ENCODE measurements at regions not wholly inside any gene's neighbourhood (a gene's known extent, or its start where the extent isn't known, plus 50 kb on each side); places are given as distances from the start of the nearest gene placed in this dataset.
"Not testable (repeated sequence)": the region's sequence is repeated elsewhere in the genome, so short reads cannot be mapped to it uniquely, and the experiment has no call there.

- DNase-seq = no peak
Measured at GRCh38 chr2:129554373-129554772, 425.1 kb upstream of the RAB6C start.

- no peak for DNase-seq
Measured at GRCh38 chr2:129559101-129559500, 420.4 kb upstream of the RAB6C start.

GRCh38 chr2:129565551-129566109 lies 413.8 kb upstream of the RAB6C start:
- DNase-seq = no peak

GRCh38 chr2:129570812-129571211 lies 408.7 kb upstream of the RAB6C start:
- not testable (repeated sequence) for DNase-seq

- DNase-seq = no peak
Measured at GRCh38 chr2:129575431-129575830, 404.0 kb upstream of the RAB6C start.

- no peak for DNase-seq
Measured at GRCh38 chr2:129575880-129576279, 403.6 kb upstream of the RAB6C start.

- no peak for DNase-seq
Measured at GRCh38 chr2:129580001-129580400, 399.5 kb upstream of the RAB6C start.

GRCh38 chr2:129585760-129586159 lies 393.7 kb upstream of the RAB6C start:
- no peak for DNase-seq

- no peak for DNase-seq
Measured at GRCh38 chr2:129587426-129588064, 391.9 kb upstream of the RAB6C start.

- no peak for DNase-seq
Measured at GRCh38 chr2:129604560-129604959, 374.9 kb upstream of the RAB6C start.

GRCh38 chr2:129605646-129606045 lies 373.8 kb upstream of the RAB6C start:
- DNase-seq = no peak

GRCh38 chr2:129606496-129607270 lies 372.8 kb upstream of the RAB6C start:
- no peak for DNase-seq

- no peak for DNase-seq
Measured at GRCh38 chr2:129609224-129609623, 370.2 kb upstream of the RAB6C start.

GRCh38 chr2:129610766-129611165 lies 368.7 kb upstream of the RAB6C start:
- no peak for DNase-seq

GRCh38 chr2:129611471-129611870 lies 368.0 kb upstream of the RAB6C start:
- no peak for DNase-seq

- no peak for DNase-seq
Measured at GRCh38 chr2:129619471-129619870, 360.0 kb upstream of the RAB6C start.

GRCh38 chr2:129620411-129620810 lies 359.1 kb upstream of the RAB6C start:
- no peak for DNase-seq

- no peak for DNase-seq
Measured at GRCh38 chr2:129623783-129624182, 355.7 kb upstream of the RAB6C start.

GRCh38 chr2:129627437-129627836 lies 352.0 kb upstream of the RAB6C start:
- no peak for DNase-seq

GRCh38 chr2:129636692-129637091 lies 342.8 kb upstream of the RAB6C start:
- DNase-seq = no peak

GRCh38 chr2:129641371-129641770 lies 338.1 kb upstream of the RAB6C start:
- DNase-seq = no peak

- no peak for DNase-seq
Measured at GRCh38 chr2:129642526-129643043, 336.9 kb upstream of the RAB6C start.

GRCh38 chr2:129645335-129645734 lies 334.1 kb upstream of the RAB6C start:
- no peak for DNase-seq

- DNase-seq = no peak
Measured at GRCh38 chr2:129646107-129646506, 333.4 kb upstream of the RAB6C start.

All from stimulated activated CD4-positive, alpha-beta T cell treated with anti-CD3 and anti-CD28 coated beads, Interleukin-12 subunit alpha, Interleukin-12 subunit beta, amount 100 ng/mL, for 4 hours (primary cell).